Eye (tissue), 1 donor: ENCODE measurements at regions not wholly inside any gene's neighbourhood (a gene's known extent, or its start where the extent isn't known, plus 50 kb on each side); places are given as distances from the start of the nearest gene placed in this dataset.

Experiments used
- DNase-seq: peaks from one replicate; pipeline ENCODE4 v3.0.0-alpha.2; 2015

DNA sequence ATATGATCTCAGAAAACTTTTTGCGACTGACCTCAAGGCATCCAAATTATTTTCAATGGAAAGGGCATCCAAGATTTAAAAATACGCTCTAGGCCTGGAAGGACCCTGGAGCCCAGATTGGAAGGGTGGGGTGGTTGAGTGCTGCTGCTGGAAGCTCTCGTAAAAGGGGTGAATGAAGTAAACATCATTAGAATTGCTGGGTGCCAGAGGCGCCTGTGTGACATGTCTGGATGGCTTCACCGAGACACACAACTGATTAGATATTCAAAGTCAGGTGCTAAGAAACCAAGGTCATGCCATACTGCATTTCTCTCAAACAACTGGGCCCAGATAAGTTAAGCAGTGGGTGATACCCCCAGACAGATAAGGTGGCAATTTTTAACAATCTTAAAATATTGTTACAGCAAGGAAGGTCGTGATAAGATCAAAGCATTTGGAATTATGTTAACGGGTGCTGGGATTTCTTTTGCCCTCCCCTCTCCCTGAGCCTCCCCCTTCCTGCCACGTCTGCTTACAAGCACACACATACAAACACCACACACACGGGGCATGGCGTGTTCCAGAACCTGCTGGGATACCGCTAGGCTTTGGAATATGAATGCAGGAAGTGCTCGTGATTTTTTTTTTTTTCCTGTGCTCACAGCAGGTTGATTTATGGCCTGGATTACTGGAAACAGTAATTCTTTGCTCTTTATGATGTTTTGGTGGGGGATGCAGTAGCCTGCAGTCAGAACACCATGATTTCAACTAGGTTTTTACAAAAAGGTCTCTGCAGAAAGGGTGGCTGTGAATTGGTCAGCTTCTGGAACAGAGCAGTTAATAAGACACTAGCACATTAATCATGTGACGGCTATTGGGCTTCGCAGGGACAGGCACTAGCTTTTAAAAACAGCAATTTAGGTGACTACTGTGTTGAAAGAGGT lies 551.2 kb downstream of the QKI start:
- DNase-seq: no peak

DNA sequence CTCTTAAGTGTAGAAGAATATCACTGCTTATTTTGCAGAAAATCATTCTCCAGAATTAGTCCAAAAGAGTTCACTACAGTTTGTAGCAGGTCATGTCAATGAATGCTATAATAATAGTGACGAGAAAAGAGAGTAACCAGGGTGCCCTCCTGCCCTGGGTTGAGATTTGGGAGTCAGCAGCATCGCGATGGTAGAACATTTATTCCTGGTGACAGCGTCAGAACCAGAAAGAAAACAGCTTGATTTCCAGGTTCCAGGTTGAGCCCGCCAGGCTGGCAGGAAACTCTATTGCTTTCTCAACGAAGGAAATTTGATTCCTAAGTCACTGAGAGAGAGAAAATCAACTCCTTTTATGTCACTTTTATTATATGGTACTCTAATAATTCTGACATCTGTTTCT lies 550.3 kb downstream of the QKI start:
- no peak for DNase-seq

DNA sequence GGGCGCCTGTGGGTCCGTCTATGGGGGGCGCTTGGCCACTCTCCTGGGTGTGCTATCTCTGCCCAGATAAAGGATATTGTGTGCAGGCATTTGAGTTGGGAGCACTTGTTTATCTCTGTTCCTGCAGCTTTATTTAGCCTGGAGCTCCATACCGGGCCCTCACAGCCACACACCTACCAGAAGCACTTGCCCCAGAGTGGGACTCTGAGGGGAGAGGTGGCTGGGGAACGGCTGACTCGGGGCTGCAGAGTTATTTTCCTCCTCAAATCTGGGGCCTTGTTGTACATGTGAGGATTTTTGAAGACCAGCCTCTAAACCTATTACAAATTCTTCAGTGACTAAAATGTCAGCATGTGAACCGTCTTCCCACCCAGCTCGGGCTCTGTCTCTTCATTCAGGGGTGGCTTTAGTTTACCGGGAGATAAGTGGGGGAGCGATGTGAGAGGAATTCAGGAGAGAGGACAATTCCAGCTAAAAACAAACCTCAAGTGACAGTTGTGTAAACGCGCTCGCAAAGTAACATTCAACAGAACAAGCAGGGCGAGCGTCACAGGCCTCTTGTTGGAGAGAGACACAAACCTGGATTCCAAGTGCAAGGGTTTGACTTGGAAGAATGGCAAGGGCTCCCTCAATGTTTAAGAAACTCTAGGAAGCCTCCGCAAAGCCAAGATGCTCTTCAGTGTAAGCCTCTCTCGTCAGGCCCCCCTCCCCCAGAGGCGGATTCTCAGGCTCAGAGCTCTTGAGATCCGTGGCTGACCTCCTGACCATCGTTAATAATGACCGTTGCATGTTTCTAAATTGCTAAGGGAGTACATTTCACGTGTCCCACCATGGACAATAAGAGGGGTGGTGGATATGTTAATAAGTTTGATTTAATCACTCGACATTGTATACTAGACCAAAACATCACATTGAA lies 548.9 kb downstream of the QKI start:
- DNase-seq: peak; percentile 29

DNA sequence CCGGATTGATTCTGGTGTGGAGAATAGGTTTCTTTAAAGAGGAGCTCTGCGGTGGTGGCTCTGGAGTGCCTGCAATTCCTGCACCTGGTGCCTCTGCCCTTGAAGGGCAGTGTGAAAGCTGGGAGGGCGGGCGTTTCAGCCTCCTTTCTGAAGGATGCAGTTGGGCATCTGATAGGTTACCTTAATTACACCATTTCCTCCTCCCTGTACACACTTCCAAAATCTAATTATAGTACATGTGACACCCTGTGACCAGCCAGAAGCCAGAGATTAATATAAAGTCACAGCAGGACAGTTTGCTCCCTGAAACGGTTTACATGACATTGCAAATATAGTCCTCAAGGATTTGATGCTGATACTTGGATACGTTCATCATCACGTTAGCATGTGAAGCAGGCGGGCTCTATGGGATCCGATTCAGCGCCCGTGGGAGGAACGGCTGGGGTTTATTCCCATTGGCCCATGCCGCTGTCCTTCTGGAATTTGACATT lies 548.2 kb downstream of the QKI start:
- DNase-seq: peak; percentile 15

DNA sequence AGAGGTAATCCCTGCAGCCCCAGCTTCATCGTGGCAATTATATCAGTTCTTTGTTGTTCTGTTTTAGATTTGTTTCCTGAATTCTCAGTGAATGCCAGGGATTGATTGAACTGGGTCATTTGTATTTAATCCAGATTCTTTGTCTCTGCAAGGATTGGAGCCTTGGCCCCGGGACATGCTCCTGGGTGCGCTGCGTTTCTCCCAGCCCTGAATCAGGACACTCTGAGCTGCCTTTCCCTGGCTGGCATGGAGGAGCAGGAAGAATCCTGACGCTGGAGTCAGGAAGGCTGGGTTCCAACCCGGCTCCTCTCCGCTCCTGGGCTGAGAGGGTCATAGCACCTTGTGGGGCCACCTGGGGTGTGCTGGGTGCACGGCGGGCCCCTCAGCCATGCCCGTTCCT lies 545.6 kb downstream of the QKI start:
- no peak for DNase-seq

DNA sequence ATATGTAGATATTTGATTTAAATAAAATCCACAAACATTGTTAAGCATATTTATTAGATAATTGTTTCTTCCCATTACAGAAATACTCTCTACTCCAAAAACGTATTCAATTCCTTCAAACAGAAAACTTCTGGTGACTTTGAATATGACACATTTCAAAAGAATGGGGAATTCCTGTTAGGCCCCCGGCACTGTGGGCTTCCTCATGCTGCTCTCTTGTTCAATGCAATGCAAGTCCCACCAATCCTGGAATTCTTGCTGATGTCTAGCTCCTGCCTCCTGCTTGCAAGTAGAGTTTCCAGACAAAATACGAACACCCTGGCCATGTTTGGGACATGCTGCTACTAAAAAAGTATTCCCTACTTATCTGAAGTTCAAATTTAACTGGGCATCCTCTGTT lies 544.1 kb downstream of the QKI start:
- peak; percentile 26 for DNase-seq

DNA sequence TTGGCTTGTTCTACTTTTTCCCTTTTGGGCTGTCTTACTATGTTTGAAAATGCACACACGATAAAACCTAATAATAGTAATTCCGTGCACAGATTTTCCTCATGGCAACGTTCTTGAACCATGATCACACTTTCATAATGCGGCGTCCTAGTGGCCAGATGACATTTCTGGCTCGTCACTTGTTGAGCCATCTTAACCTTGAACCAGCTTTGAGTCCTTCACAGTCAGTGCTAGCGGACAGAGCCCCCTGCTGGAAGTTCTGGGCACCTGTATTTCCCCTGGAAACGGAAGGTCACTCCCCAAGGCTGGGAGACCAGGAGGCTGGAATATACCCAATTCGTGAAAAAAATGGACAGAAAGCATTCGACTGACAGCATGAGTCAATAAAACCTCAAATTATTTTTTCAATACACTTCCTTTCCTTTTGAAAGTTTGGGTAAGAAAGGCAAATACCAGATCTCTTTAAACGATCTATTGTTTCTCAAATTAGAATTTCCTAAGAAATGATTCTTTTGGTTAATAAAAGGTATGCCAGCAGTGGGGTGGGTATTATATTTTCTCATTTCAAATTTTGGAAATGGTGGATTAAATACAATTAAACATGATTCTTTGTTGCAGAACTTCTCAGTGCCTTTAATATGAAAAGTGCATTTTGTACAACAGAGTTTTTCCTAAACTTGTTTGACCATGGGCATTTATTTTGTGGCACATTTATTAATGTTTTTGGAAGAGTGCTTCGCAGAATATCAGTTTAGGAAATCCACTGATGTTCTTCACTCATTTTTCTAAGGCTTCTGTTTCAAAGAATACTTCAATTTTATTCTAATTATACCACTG lies 542.3 kb downstream of the QKI start:
- peak; percentile 82 for DNase-seq

DNA sequence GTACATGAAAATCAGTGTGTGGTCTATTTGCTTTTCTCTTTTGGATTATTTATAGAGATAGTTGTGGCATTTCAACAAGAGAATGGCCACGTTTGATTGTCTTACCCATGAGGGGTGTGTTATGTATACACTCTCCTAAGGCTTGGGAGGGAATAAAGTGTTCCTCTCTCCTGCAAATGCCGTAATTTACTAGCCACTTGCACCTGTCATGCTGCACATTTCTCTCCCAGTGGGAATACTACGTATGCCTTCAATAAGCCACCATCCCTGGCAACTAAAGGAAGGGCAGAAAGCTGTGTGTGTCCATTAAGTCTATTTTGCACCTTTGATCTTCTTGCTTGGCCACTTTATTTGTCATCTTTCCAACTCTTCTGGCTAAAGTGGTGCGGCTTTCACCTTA lies 541.2 kb downstream of the QKI start:
- DNase-seq: peak; percentile 49

DNA sequence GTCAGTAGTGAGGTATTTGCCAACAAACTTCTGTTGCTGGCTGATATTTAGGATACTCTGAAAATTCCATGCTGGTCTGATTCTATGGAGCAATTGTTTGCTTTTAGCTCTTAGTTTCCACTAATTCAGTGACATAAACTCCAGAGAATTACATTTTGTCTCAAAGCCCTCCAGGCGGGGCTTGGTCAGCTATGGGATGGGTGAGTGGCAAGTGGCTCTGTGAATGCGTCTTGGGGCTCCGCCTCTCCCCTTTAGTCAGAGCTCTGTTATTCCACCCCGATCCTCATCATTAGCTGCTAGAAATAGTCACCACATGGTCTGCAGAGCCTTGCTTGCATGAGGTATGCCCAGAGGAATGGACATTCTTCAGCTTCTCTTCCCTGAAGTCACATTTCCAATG lies 540.6 kb downstream of the QKI start:
- DNase-seq: no peak

DNA sequence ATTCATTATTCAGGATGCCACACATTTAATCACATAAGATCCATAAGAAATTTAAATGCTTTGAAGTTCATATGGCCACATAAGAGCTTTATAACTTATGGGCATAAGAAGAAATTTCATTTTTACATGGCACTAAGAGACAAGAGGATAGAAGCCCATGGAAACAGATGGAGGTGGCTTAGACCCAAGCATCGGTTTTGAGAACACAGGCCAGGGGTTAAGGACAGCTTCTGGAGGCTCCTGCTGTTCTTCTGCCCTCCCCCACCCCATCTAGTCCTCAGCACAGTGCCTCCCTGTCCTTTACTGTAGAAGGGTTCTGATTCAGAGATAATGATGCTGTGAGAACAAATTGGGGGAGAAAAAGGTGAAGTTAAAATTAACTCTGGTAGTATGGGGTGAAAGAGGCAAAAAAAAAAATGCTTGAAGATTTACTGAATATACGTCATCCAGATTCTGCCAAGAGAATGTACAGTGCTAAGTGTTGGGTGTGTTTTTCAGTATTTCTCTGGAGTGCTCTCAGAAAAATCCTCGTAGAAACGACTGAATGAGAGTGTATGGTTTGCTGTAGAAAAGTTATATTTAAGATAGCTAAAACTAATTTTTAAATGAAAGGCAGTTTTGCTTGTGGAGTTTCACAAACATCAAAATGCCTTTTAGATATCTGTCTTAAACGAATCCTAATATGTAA lies 539.7 kb downstream of the QKI start:
- no peak for DNase-seq

DNA sequence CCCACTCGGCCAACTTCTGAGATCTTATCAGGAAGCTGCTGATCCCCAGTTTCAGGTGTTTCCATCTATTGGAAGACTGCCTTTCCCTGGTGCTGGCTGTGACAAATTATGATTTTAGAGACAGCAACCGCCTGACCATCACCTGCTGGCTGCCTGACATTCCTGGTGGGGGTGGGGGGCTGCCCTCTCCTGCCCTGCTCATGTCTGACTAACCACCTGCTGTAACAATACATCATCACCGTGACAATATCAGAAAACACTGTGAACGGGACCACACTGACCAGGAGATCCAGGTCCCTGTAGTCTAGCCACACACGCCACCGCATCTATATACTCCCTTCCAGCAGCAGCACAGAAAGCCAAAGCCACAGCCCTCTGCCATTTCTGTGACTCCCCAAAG lies 537.5 kb downstream of the QKI start:
- no peak for DNase-seq

DNA sequence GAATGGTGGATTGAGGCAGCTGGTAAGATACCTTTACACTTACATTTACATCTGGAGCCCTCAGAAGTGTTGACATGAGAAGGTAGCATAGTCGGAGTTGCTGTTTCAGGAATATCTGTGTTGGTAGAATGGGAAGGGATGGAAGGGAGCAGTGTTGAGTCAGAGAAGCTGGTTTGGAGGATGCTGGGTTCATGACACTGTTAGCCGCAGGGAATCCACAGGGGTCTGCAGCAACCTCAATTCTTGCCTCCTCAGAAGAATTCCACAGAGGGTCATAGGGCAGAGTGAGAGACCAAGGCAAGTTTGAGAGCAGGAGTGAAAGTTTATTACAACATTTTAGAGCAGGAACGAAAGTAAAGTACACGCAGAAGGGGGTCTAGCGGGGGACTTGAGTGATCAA lies 536.8 kb downstream of the QKI start:
- DNase-seq: no peak

DNA sequence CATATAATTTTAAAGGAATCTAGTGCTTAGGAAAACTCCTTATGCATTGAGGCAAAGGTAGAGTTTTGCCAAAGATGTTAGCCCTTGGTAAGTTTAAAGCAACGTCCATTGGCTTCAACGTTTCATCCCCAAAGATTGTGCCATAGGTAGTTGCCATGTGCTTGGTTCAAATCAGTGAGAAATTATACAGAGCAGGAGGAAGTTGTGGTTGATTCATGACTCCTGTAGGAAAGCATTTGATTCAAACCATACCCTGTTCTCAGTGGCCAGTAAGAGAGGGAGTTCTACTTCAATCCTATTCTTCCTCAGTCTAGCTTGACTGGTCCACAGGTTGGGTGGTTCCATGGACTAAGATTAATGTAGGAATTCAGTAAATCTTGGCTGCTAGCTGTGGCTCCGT lies 535.6 kb downstream of the QKI start:
- no peak for DNase-seq

DNA sequence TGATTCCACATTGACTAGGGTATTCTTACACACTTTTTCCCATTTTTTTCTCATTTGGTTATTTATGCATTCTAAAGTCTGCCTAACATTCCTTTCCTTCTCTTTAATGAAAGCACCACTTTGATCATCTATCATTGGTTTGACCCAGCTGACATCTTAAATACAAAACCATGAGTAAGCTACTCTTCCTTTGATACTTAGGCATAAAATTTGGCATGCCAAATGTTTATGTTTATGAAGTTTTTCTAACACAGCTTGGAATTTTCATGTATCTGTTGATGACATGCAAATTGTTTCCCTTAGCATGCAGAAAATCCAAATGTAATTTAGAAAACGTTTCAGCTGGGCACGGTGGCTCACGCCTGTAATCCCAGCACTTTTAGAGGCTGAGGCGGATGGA lies 534.9 kb downstream of the QKI start:
- no peak for DNase-seq

DNA sequence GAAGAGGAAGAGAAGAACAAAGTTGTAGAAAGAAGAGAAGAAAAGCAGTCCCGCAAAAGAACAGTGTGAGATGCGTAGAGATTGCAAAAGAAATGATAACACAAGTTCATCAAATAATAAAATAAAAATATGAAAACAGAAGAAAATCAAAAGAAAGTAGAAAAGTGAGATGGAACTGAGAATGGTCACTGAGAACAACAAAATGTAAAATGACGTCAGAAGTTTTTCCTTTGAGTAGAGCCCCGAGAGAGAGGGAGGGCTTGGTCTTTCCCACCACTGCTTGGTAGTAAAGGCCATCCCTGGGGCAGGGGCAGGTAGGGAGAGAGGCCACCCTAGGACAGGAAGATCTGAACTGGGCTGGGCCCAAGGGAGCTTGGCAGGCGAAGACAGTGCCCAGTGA lies 533.7 kb downstream of the QKI start:
- no peak for DNase-seq

DNA sequence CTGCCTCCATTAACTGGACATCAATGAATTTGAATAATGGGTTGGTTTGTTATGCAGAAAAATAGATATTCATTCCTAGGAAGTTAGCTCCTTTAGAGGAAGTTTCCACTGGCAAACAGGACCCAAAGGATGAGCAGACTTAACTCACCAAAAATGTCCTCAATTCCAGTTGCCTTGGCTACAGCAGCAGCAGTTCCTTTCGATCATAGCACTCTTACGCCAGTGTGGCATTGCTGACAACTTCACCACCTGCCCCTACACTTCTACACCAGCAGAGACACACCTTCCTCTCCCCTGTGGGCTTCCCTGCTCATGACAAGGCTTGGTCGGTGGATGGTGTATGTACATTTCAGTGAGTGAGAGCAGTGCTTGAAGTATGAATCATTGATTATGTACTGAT lies 532.8 kb downstream of the QKI start:
- peak; percentile 46 for DNase-seq

DNA sequence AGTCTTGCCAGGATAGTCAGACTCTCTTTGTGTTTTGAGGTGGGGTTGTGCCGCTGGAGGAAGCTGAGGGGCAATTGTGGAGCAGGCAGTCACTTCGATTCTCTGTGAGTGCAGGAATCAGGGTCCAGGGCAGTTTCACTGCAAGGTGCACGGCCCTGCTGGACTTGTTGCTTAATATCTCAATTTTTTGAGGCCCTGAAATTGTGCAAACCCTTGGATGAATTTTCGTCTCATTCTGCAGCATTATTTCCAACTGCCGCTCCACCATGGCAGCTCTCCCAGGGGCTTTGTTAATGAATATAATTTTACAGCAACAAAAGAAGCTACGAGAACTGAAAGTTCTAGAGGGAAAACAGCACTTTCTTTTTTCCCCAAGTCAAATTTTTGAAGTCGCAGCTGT lies 531.9 kb downstream of the QKI start:
- DNase-seq: no peak

DNA sequence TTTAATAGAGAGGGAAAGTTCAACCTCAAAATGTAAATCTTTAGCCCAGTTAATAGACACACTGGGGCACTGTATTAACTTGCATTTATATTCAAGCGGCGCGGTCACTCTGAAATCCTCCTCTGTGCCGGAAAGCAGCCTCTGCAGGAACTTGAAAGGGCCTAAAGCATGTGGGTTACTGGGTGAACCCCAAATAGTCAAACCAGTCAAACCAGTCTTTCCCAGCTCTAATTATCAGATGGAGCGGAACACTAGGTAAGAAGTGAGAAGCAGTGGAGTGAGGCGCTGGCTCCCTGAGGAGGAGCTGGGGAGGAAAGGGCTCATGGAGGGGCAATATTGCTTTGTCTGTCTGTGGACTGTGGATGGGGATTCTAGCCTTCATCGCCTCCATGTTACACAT lies 531.3 kb downstream of the QKI start:
- DNase-seq: peak; percentile 52

DNA sequence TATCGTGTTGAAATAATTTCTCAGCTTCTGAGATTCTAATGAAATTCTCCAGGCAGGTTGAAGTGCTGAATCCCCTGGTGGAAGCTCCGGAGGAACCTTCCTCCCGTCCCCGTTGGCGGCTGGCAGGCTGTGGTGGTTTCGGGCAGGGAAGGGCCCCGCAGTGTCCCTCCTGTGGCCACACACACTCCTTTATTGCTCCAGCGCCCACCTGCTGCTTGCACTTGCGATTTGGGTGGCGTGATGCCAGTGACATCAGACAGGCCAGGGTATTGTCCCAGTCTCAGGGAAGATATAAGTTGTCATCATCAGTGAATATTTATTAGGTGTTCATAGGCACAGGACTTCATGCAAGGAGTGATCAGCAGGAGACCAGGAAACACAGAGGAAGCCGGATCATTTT lies 530.4 kb downstream of the QKI start:
- DNase-seq: no peak

DNA sequence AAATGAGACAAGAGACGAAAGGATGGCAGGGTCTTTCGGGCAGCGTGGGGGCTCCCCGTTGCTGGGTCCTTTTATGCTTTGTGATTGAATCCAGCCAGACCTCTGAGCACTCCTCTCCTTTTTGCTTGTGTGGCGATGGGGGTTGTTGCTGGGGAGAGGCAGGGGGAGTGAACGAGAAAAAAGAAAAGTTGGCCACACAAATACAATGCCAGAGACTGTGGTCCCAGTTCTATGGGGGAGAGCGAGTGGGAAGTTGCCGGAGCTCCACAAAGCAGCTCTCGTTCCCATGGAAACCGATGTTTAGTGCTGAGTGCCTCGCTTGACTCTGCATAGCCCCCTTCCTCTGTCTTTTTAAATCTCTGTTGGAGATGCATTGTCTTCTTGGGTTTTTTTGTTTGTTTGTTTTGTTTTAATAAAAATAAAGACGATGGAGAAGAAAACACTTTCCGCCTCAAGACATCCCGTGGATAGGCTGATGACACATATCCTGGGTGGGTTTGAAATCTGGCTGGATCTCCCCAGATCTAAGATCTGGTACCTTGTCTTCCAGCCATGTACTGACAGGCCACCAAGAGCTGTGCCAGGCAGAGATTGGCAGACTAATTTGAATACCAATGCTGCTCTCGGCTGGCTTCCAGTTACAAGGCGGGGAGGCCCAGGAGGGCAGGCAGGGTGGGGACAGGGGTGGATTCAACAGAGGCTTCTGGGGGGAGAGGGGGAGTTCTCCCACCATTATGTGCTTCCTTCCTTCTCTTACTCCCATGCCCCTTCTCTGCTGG lies 529.3 kb downstream of the QKI start:
- peak; percentile 90 for DNase-seq

DNA sequence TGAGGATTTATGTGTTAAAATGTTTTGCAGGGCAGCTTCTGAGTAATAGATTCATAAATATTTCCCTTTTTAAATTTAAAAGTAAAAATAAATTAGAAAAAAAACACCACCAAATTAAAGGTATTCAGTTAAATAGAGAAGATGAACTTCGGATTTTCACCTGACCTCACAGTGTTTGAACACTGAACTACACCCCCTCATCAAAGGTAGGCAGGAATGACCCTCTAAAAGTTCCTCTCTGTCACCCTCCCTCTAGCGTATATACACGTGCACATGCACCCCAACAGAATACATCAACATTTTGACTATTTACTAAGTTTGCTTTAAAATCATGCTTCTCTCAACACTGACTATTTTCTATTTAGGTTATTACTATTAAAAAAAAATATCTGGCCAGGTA lies 528.3 kb downstream of the QKI start:
- DNase-seq: no peak

DNA sequence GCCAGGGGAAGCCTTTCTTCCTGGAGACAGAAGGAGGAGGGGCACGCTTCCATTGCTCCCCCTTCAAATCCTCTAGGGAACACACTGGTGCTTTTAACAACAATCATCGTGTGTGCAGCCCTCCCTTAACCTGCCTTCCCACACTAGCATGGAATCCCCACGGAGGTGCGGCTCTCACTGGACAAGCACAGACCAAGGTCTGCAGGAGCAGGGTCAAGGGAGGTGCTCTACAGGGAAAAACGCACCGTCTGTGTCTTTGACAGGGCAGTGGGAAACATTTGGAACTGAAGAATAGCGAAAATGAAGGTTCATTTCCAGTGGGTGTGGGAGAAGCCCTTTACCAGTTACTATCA lies 527.1 kb downstream of the QKI start:
- peak; percentile 56 for DNase-seq
